Inflammatory macrophage treated with lipopolysaccharide for 4 hours (primary cell): ENCODE measurements at regions not wholly inside any gene's neighbourhood (a gene's known extent, or its start where the extent isn't known, plus 50 kb on each side); places are given as distances from the start of the nearest gene placed in this dataset.
"Not testable (repeated sequence)": the region's sequence is repeated elsewhere in the genome, so short reads cannot be mapped to it uniquely, and the experiment has no call there.

ENCODE experiments used
- DNase-seq: peaks from one replicate; pipeline ENCODE4 v3.0.0-alpha.2; 2020

DNA sequence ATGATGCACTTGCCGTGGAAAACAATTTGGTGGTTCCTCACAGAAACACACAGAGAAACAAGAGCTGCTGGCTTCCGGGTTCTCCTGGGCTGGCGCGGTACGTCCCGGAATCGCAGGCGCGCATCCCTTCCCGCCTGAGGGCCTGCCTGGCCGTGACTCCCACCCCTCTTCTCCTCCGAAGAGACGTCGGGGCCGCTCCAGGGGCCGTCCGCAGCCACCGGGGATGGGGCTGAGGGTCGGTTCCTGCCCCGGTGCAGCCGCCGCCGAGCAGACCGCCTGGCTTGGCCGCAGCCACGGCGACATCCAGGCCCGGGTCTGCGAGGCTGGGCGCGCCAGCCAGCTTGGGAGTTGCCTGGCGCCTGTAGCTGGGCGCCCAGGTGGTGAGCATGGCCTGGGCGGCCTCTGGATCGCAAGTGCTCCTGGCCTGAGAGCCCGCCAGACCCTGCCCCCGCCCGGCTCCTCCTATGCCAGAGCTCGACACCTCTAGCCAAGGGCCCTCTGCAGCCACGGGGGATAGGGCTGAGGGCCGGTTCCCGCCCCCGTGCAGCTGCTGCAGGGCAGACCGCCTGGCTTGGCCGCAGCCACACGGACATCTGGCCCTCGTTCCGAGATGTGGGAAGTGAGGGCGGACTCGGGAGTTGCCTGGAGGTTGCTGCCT is 1647.5 kb downstream of the SPATA31A7 start:
- peak; percentile 3 for DNase-seq

- DNase-seq: peak; percentile 74
Measured at GRCh38 chr9:62838024-62838718, 1648.3 kb downstream of the SPATA31A7 start.

- DNase-seq: not testable (repeated sequence)
Measured at GRCh38 chr9:62839168-62839567, 1649.3 kb downstream of the SPATA31A7 start.

- not testable (repeated sequence) for DNase-seq
Measured at GRCh38 chr9:62843145-62843544, 1653.3 kb downstream of the SPATA31A7 start.

- DNase-seq: not testable (repeated sequence)
Measured at GRCh38 chr9:62843706-62844290, 1654.0 kb downstream of the SPATA31A7 start.

DNA sequence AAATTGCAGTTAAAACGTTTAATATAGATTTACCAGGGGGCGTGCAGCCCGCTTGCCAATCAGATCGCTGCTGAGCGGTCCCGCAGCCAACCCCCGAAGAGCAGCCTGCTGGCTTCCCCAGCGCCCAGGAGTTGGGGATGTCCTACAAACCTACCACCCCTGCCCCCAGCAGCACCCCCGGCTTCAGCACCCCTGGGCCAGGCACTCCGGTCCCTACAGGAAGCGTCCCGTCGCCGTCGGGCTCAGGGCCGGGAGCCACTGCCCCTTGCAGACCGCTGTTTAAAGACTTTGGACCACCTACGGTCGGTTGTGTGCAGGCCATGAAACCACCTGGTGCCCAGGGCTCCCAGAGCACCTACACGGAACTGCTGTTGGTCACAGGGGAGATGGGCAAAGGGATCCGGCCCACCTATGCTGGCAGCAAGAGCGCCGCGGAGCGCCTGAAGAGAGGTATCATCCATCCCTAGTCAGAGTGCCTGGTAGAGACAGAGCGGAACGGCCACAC is 1654.9 kb downstream of the SPATA31A7 start:
- DNase-seq: not testable (repeated sequence)

DNA sequence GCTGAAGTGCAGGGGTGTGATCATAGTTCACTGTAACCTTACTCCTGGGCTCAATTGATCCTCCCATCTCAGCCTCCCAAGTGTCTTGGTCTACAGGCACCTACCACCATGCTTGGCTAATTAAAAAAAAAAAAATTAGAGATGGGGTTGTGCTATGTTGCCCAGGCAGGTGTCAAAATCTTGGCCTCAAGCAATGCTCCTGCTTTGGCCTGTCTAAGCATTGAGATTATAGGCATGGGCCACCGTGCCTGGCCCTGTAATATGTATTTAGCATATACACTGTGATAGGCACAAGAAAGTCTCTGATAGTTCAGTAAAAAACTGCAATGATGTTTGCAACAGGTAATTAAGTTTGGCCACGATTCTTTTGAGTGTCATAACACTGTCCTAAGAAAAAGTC is 1658.4 kb downstream of the SPATA31A7 start:
- DNase-seq: not testable (repeated sequence)

DNA sequence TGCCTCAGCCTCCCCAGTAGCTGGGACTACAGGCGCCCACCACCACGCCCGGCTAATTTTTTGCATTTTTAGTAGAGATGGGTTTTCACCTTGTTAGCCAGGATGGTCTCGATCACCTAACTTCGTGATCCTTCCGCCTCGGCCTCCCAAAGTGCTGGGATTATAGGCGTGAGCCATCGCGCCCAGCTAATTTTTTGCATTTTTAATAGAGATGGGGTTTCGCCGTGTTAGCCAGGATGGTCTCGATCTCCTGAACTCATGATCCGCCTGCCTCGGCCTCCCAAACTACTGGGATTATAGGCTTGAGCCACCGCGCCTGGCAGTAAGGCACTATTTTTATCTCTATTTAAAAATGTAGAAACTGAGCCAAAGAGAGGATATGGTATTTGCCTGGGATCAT is 1660.2 kb downstream of the SPATA31A7 start:
- not testable (repeated sequence) for DNase-seq

DNA sequence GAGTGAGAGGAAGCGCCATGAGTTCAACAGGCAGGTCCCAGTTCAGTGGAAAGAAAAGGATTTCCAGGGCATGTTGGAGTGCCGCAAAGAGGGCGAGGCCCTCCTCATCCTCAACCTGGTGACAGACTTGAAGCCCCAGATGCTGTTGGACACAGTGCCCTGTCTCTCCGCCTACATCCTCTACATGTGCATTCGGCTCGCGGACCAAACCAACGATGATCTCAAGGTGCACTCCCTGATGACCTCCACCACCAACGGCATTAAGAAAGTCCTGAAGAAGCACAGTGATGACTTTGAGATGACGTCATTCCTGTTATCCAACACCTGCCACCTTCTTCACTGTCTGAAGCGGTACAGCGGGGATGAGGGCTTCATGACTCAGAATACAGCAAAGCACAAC is 1667.4 kb downstream of the SPATA31A7 start:
- not testable (repeated sequence) for DNase-seq

DNA sequence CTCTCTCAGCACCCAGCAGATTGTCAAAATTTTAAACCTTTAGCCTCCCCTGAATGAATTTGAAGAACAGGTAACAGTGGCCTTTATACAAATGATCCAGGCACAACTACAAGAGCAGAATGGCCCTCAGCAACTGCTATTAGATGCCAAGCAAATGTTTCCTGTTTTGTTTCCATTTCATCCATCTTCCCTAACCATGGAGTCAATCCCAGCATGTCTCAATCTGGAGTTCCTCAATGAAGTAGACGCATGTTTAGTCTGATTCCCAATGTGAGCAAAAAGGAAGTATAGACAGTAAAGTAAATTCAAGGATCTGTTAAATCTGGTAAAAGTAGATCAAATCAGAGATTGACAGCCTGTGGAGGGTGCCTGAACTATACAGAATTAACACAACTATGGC is 1668.4 kb downstream of the SPATA31A7 start:
- DNase-seq: not testable (repeated sequence)

DNA sequence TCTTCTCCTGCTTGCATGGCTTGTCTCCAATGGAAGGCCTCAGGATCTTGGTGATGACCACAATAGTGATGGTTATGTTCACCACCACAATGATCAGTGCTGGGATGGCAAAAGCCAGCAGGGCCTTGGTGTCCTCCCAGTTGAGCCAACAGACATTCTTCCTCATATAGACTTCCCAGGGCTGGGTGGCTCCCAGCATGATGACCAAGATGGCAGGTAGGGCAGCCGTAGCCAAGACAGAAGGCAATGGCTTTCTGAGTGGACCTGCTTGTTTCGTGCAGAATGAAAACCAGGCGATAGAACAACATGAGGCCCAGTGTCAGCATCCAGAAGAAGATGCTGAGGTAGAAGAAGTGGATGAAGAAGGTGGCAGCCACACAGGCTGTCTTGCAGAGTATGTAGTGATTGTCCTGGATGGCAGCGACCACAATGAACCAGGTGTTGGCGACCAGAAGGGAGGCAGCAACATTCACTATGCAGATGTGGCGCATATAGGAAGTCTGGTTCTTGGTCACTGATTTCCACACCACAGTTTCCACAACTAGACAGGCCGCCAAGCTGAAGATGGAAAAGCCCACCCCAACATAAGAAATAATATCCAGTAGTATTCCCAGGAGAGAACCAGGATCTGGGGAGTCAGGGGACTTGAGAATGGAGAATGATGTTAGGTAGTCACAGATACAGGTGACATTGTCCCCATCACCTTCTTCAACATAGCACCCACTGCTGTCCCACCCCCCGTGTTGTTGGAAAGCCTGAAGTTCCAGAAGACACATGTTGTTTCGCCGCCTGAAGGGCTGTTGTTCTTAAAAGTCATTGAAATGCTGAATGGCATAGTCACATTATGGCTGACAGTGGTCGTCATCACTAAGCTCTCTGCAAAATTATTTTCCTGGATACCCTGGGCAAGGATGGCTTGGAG is 1671.4 kb downstream of the SPATA31A7 start:
- not testable (repeated sequence) for DNase-seq

DNA sequence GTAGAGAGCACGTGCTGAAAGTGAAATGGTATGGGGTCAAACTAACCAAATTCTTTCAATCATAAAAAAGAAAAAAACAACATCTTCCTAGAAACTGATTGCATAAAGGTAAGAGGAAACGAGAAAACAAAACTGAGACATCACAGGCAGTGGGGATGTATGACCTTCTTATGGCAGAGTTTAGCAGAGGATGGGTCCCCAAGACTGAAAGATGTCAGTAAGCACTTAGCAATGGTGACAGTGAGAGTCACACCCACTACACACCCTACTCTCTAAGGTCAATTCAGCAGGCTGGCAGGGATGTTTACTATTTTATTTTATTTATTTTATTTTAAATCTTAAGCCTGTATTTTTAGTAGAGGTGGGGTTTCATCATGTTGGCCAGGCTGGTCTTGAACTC is 1672.3 kb downstream of the SPATA31A7 start:
- not testable (repeated sequence) for DNase-seq

- DNase-seq: not testable (repeated sequence)
Measured at GRCh38 chr9:62863319-62863718, 1673.5 kb downstream of the SPATA31A7 start.

GRCh38 chr9:62863867-62864266 is 1674.0 kb downstream of the SPATA31A7 start:
- not testable (repeated sequence) for DNase-seq

DNA sequence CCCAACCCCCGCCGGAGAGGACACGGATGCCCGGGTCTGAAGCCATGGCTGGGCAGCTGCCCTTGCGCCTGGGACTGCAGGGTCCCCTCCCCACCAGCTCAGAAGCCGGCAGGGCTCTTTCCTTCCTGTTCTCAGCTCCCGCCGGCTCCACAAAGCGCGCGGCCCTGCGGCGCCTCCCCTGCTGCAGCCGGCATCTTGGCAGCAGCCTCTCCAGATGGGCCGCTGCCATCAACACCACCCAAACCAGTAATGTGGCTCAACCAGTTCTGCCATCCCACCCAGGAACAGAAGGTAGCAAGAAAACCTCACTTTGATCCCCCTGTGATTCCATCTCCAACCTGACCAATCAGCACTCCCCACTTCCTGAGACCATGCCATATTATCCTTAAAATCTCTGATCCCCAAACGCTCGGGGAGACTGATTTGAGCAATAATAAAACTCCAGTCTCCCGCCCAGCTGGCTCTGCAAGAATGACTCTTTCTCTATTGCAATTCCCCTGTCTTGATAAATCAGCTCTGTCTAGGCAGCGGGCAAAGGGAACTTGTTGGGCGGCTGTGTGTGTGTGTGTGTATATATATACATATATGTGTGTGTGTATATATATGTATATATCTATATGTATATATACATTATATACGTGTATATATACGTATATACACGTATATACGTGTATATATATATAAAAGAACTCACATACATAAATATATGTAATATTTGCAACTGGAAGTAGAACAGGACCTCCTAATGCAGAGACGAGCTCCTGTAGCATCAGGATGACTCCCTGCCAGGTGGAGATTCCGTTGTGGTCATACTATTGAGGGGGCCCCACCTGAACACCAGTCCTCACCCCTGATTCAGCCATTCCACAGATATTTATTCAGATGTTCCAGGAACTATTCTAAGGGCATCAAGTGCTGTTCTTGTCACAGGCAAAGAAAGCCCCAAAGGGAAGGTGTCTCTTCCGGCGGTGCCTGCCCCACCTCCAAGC is 1674.9 kb downstream of the SPATA31A7 start:
- DNase-seq: not testable (repeated sequence)

DNA sequence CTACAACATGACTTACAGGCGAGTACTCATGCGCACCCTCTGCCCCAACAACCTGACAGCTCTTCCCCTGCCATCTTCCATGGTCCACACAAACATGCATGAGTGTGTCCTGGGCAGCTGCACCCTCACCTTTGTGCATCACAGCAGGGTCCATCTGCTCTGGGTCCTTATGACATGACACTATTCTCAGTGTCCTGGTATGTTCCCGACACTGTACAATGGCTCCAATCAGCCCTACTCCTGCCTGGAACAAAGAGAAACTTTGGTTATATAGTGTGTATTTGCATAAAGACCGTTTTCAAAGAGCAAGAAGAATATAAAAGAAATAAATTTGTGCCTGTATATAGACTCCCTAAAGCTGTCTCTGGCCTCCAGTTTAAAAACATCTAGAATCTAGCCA is 1679.2 kb downstream of the SPATA31A7 start:
- not testable (repeated sequence) for DNase-seq

- DNase-seq: not testable (repeated sequence)
Measured at GRCh38 chr9:62871765-62872164, 1681.9 kb downstream of the SPATA31A7 start.

DNA sequence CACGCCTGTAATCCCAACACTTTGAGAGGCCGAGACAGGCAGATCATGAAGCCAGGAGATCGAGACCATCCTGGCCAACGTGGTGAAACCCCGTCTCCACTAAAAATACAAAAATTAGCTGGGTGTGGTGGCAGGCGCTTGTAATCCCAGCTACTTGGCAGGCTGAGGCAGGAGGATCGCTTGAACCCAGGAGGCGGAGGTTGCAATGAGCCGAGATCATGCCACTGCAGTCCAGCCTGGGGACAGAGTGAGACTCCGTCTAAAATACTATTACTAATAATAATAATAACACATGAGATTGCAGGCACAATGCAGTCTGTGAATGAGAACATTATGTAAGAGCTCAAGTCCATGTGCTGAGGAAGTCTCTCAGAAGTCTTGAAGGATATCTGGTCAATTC is 1684.4 kb downstream of the SPATA31A7 start:
- not testable (repeated sequence) for DNase-seq

- not testable (repeated sequence) for DNase-seq
Measured at GRCh38 chr9:62874745-62875599, 1685.1 kb downstream of the SPATA31A7 start.

- DNase-seq: not testable (repeated sequence)
Measured at GRCh38 chr9:62877552-62877951, 1687.7 kb downstream of the SPATA31A7 start.
